Stomach smooth muscle (tissue), 2 donors: ENCODE measurements at regions not wholly inside any gene's neighbourhood (a gene's known extent, or its start where the extent isn't known, plus 50 kb on each side); places are given as distances from the start of the nearest gene placed in this dataset.

Experiments used
- H3K27ac ChIP-seq: one replicate; pipeline ENCODE4 v1.7.0; 2013; ENCODE audit warnings: mild to moderate bottlenecking, low read length, inconsistent platforms
- H3K27me3 ChIP-seq, 2 donors: one replicate each; pipeline ENCODE4 v1.7.0; 2013; ENCODE audit warnings: low read length in 2 of 2; ENCODE audit not compliant: insufficient read depth in 2 of 2, control insufficient read depth in 1 of 2
- H3K36me3 ChIP-seq, 2 donors: one replicate each; pipeline ENCODE4 v1.7.0; 2013; ENCODE audit warnings: low read length in 2 of 2; ENCODE audit not compliant: control insufficient read depth in 2 of 2, insufficient read depth in 2 of 2
- H3K4me1 ChIP-seq: one replicate; pipeline ENCODE4 v1.7.0; 2013; ENCODE audit warnings: low read length; ENCODE audit not compliant: control insufficient read depth, insufficient read depth
- H3K4me3 ChIP-seq, 2 donors: one replicate each; pipeline ENCODE4 v1.7.0; 2013; ENCODE audit warnings: low read length in 2 of 2
- H3K9ac ChIP-seq, 2 donors: one replicate each; pipeline ENCODE4 v1.7.0; 2013; ENCODE audit warnings: low read length in 2 of 2, mild to moderate bottlenecking in 1 of 2
- H3K9me3 ChIP-seq, 2 donors: one replicate each; pipeline ENCODE4 v1.7.0; 2013; ENCODE audit warnings: low read length in 2 of 2; ENCODE audit not compliant: control insufficient read depth in 2 of 2
- donor health status: healthy.
- donor health status: Pancreatic carcinoma.

DNA sequence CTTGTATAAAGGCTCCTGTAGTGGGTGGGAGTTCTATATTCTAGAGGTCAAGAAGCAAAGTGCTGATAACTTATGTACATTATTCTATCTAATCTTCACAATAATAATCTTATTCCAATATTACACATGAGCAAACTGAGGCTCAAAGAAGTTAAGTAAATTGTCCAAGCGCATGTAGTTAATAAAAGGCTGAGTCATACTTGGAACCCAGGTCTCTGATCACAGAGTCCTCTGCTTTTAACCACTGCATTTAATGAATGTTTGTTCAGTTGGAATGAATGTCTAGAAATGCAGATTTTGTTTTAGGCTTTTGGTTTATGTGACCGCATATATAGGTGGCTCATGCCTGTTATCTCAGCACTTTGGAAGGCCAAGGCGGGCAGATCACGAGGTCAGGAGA, 88.4 kb upstream of the PAQR3 start:
- Histone ChIP-seq H3K4me1 (no peaks in the 10 kb centered on the region), H3K36me3 (no peaks in the 10 kb centered on the region), H3K27me3 (no peaks in the 10 kb centered on the region), H3K4me3 (no peak overlapping the region), H3K9me3 (no peaks in the 10 kb centered on the region), H3K9ac (no peak overlapping the region), H3K27ac (no peak overlapping the region)

DNA sequence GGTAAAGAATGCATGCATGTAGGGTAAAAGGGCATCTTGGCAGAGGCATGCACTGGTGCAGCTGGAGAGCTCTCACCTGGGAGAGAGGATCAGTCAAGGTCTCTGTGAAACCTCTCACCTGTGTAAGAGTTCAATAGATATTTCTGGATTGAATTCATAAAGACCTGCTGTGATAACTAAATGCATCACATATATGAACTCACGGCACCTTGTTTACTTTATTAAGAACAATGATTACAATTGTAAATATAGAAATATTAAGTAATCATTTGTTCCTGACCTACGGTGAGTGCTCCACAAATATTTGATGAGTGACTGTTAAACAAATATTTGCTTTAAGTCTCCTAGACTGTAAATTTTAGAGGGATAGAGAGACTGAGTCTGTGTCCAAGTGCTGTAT, 85.9 kb upstream of the PAQR3 start:
- Histone ChIP-seq H3K27ac (no peak overlapping the region), H3K9ac (no peak overlapping the region), H3K27me3 (no peaks in the 10 kb centered on the region), H3K4me1 (no peaks in the 10 kb centered on the region), H3K36me3 (no peaks in the 10 kb centered on the region), H3K9me3 (no peaks in the 10 kb centered on the region), H3K4me3 (no peak overlapping the region)

DNA sequence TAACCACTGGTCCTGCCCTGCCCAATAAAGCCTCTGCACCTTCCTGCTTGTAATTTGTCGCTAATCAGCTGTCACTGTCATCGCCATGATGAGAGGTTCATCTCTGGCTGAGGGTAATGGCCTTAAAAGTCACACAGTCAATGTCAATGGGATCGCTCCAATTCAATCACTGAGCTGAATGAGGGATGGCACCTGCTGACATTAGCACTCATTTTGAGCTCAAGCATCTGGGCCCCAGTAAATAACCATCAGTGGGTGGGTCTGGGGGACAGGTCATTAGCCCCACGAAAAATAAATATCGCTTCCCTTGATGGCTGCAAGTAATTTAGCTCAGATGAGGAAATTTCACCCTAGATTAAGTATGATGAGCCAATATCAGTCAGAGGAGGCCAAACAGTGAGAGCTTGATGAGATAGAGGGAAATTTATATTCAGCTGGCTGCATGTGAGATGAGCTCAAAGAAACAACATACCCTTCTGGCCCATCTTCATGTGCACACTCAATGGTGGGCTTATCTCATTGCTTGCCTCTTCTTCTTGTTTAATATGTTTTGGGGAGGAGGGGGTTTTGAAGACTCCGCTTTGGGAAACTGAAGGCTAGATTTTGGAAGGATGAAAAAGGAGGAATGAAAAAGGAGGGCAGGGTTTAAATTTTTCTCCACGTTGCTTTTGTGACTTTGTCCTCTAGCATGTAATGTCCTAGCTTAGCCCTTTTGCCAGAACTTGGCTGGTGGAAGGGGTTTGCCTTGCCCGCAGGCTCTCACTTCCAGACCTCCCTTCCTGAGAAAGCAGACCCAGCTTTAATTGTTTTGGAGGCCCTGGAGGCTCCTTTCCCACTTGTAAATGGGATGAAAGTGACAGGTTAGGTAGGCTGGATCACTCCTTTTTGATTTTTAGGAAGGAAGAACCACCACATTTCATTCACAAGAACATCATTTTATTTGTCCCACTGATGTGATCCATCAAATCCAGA, 84.8 kb upstream of the PAQR3 start:
- Histone ChIP-seq H3K9ac (no peak overlapping the region), H3K36me3 (no peaks in the 10 kb centered on the region), H3K4me3 (no peak overlapping the region), H3K4me1 (no peaks in the 10 kb centered on the region), H3K9me3 (no peaks in the 10 kb centered on the region), H3K27me3 (no peaks in the 10 kb centered on the region), H3K27ac (no peak overlapping the region)

DNA sequence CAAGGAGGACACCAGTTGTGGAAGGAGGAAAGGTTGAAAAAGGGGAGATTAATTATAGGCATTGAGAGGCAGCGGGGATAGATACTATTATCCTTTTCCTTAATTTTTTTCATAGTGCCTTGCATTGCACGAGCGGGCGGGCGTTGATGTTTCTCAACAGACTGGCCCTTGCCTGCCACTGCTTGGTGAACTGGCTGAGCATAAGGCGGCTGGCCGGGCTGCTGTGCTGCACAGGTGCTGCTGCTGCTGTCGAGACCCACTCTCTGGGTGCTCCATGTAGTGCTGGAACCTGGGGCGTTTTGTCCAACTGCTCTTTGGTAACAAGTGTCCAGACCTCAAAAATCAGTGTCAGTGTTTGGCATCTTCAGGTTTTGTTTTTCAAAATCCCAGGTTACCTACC, 83.3 kb upstream of the PAQR3 start:
- Histone ChIP-seq H3K4me1 (no peaks in the 10 kb centered on the region), H3K9me3 (no peaks in the 10 kb centered on the region), H3K36me3 (no peaks in the 10 kb centered on the region)

DNA sequence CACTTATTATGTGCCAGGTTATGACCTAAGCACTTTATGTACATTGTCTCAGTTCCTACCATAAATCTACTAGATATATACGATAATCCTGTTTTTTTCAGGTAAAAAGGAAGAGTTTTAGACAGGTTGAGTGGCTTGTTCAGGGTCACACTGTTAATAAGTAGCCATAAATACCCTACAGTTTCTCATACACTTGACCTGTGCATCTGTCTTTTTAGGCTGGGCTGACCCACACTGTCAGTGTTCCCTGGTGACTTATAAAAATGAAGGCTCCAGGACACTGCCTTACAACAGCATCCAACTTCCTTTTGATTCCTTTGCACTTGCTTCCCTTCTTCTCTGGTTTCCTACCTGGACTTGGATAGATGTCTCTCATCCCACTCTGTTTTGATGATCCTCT, 78.2 kb upstream of the PAQR3 start:
- Histone ChIP-seq H3K4me3 (no peak overlapping the region), H3K4me1 (no peaks in the 10 kb centered on the region), H3K27me3 (no peaks in the 10 kb centered on the region), H3K9ac (no peak overlapping the region), H3K9me3 (no peaks in the 10 kb centered on the region), H3K36me3 (no peaks in the 10 kb centered on the region), H3K27ac (no peak overlapping the region)

More for the DNA sequence above, 83.3 kb upstream of the PAQR3 start:
- Histone ChIP-seq H3K4me3 (no peak overlapping the region), H3K27ac (no peak overlapping the region), H3K9ac (no peak overlapping the region), H3K27me3 (no peaks in the 10 kb centered on the region)

DNA sequence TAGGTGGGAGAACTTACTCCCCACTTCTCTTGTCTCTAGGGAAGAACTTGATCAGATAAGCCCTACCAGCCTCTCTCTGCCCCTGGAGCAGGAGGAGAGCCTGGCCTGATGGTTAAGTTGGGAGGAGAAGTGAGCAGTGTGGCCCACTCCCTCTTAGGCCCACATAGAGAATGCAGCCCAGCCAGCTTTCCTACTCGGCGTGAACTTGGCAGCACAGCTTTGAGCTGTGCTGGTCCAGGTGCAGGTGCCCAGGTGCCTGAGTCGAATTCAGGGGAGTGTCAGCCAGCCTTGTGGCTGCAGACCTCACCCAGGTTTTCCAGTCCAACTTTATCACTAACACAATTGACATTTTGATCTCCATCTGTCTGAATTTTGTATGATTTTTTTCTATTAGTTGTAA, 77.6 kb upstream of the PAQR3 start:
- H3K36me3 ChIP-seq = no peaks in the 10 kb centered on the region
- H3K9ac ChIP-seq = no peak overlapping the region
- H3K9me3 ChIP-seq = no peaks in the 10 kb centered on the region
- H3K27ac ChIP-seq = no peak overlapping the region
- no peak overlapping the region for H3K4me3 ChIP-seq
- no peaks in the 10 kb centered on the region for H3K27me3 ChIP-seq
- H3K4me1 ChIP-seq = no peaks in the 10 kb centered on the region

DNA sequence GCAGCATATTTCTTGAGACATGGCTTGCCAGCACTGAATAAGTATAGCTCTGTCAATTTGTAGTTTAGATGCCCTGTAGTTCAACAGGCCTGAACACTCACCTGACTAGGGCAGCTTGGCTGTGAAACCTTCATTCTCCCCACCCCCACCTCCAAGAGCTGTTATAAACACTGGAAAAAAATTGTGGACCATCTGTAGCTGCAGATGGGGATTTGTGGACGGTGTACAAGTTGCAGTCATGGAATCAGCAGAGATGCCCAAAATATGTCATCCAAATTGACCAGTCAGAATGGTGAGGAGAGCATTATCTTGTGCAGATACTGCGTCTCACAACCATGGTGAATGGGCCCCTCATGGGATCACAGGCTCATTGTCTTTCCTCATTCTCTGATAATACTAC, 76.2 kb upstream of the PAQR3 start:
- H3K36me3 ChIP-seq = no peaks in the 10 kb centered on the region

DNA sequence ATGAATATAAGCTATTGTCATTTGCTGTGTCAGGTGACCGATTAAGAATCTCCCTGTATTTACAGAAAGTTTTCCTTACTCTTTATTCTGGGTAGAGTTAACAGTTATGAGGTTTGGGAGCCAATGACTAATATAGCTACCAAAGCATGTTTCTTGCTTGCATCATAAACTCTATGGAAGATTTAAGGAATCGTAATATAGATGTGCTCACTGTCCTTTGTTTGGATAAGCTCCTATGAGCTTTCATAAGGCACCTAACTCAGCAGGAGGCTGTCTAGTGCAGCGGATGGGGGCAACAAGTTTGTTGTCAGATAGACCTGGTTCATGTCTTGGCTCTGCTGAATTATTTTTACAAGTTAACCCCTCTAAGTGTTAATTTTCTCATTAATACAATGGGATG, 75.0 kb upstream of the PAQR3 start:
- Histone ChIP-seq H3K9ac (no peak overlapping the region), H3K27me3 (no peaks in the 10 kb centered on the region), H3K27ac (no peak overlapping the region), H3K9me3 (no peaks in the 10 kb centered on the region), H3K4me1 (no peaks in the 10 kb centered on the region), H3K4me3 (no peak overlapping the region), H3K36me3 (no peaks in the 10 kb centered on the region)

More for the DNA sequence above, 76.2 kb upstream of the PAQR3 start:
- Histone ChIP-seq H3K9ac (no peak overlapping the region), H3K27ac (no peak overlapping the region), H3K27me3 (no peaks in the 10 kb centered on the region), H3K4me1 (no peaks in the 10 kb centered on the region), H3K4me3 (no peak overlapping the region), H3K9me3 (no peaks in the 10 kb centered on the region)

DNA sequence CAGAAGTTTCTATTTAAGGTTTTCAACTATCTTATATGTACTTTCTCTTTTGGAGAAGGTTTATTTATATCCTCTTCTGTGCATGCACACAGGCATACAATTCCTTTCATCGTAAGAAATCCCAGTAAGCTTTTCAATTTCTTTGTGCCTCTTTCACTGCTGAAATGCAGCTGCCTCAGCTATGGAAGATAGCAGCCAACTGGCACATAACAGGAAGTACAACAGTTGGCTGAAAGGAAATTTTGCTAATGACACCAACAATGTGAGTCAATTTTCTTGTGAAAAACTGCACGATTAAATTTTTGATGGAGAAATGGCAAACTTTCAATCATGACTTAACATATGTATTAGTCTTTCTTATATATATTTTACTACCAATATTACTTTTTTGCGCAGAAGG, 74.5 kb upstream of the PAQR3 start:
- H3K9me3 ChIP-seq = no peaks in the 10 kb centered on the region
- H3K4me1 ChIP-seq = no peaks in the 10 kb centered on the region
- no peak overlapping the region for H3K4me3 ChIP-seq
- H3K9ac ChIP-seq = no peak overlapping the region
- no peak overlapping the region for H3K27ac ChIP-seq
- H3K27me3 ChIP-seq = no peaks in the 10 kb centered on the region
- H3K36me3 ChIP-seq = no peaks in the 10 kb centered on the region

DNA sequence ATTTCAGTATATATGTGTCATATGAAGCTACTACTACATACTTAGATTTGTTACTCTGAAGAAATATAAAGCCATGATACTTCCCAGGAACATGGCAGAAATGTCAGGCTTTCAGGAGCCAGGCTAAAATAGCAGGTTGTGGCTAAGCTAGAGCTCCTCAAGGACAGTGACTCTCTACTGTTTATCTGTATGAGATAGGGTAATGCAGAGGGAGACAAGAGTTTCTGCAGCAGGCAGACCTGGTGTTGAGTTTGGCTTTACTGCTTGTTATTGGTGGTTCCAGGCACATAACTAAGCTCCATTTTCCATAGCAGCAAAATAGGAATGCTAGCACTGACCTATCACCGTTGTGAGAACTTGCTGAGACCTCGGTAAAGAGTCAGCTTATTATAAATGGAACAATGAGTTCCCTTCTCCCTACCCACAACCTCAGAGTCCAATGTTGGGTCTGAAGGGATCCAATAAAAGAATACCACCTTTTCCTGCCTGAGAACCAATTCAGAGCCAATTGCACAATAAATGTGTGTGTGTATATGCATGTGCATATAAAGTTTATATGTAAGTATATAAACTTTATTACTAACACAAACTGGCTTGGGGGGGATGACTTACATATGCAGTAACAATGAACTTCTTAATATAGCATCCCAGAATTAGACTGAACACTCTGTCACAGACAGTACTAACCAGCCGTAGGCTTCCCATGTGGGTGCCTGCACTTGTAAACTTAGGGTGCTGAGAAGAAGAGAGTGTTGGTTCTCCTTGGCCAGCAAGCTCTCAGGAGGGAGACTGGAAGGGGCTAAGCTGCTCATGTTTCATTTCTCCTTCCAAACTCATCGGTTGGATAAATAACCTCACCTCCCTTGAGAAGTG, 51.9 kb upstream of the PAQR3 start:
- no peaks in the 10 kb centered on the region for H3K4me1 ChIP-seq
- H3K27ac ChIP-seq = no peak overlapping the region
- H3K4me3 ChIP-seq = no peak overlapping the region
- no peaks in the 10 kb centered on the region for H3K9me3 ChIP-seq
- no peaks in the 10 kb centered on the region for H3K36me3 ChIP-seq
- H3K27me3 ChIP-seq = no peaks in the 10 kb centered on the region
- H3K9ac ChIP-seq = no peak overlapping the region
